ENCODE measurements at regions not wholly inside any gene's neighbourhood (a gene's known extent, or its start where the extent isn't known, plus 50 kb on each side); places are given as distances from the start of the nearest gene placed in this dataset.

GRCh38 chr14:76708028-76708427 is 53.2 kb upstream of the VASH1 start:
- TF ChIP-seq CTCF (IDR thresholded peaks at IDR 0.05; ENCODE audit: low read depth, low read length, poor library complexity, severe bottlenecking): no peak
- TF ChIP-seq EZH2phosphoT487 (IDR thresholded peaks at IDR 0.05; ENCODE audit: borderline replicate concordance, low read length): no peak
